HCT116 (cell line): ENCODE measurements at regions not wholly inside any gene's neighbourhood (a gene's known extent, or its start where the extent isn't known, plus 50 kb on each side); places are given as distances from the start of the nearest gene placed in this dataset.

Experiments
- ATAC-seq: fragments of 200-7000 bp; cut with Tn5 transposase; 2 replicates; pipeline ENCODE4 v1.9.1; 2020; ENCODE audit warnings: mild to moderate bottlenecking, moderate library complexity
- BruUV-seq: library from RNA; stranded (reverse); fragments of 400-500 nt; replicated peaks from 2 replicates; lab custom pipeline; 2021; lab: Mats Ljungman, UMichigan
- CTCF ChIA-PET: fragments of 300-600 bp; sonication (Branson Sonifier 250); formaldehyde crosslinking; loops from one replicate; lab custom pipeline; 2021; ENCODE audit warnings: antibody characterized with exemption; lab: Charles Lee
- POLR2A ChIA-PET: fragments of 300-600, 350-600 bp; sonication (Branson Sonifier 250); formaldehyde crosslinking; loops from one replicate; lab custom pipeline; 2021; ENCODE audit warnings: antibody characterized with exemption; lab: Charles Lee
- RAD21 ChIA-PET, 2 experiments: fragments of 300-600 bp; sonication (Branson Sonifier 250); formaldehyde crosslinking; loops; one replicate each; lab custom pipeline; 2023; ENCODE audit warnings: low total read pairs in 2 of 2; ENCODE audit not compliant: uncharacterized antibody in 2 of 2, unreplicated experiment in 2 of 2, low non-redundant PET in 1 of 2; lab: Charles Lee
- DNase-seq: peaks from one replicate; pipeline ENCODE4 v3.0.0-alpha.2; 2010; ENCODE audit warnings: low read depth, low spot score
- H2AFZ ChIP-seq: fragments of 200-600 bp; shearing (Covaris generic), sonication (generic); 2 replicates; pipeline ENCODE4 v1.6.1; 2017; ENCODE audit warnings: low read depth, mixed run types, mixed read lengths, antibody characterized with exemption, low read length; ENCODE audit not compliant: poor library complexity, severe bottlenecking
- H3K27ac ChIP-seq: 2 replicates; pipeline ENCODE4 v1.5.1; 2012; ENCODE audit warnings: low read depth, low read length
- H3K27me3 ChIP-seq: fragments of 200-600 bp; sonication (generic); 2 replicates; pipeline ENCODE4 v1.6.1; 2016; ENCODE audit warnings: mixed run types, low read length, mixed read lengths; ENCODE audit not compliant: insufficient read depth
- H3K36me3 ChIP-seq, 2 experiments: fragments of 200-500 bp in 1 of 2; fragments of 200-600 bp in 1 of 2; sonication (Bioruptor generic) in 1 of 2; sonication (generic) in 1 of 2; 2 replicates each; pipeline versions ENCODE4 v1.5.1 to v1.6.1; 2014 to 2016; ENCODE audit warnings: low read length in 2 of 2, inconsistent platforms in 1 of 2, mixed read lengths in 1 of 2, mixed run types in 1 of 2; ENCODE audit not compliant: insufficient read depth in 2 of 2, control insufficient read depth in 1 of 2
- H3K4me1 ChIP-seq, 2 experiments: fragments of 200-600 bp in 1 of 2; sonication (generic) in 1 of 2; 2 replicates each; pipeline versions ENCODE4 v1.5.1 to v1.6.1; 2012 to 2017; ENCODE audit warnings: low read length in 2 of 2, inconsistent platforms in 1 of 2, mild to moderate bottlenecking in 1 of 2, mixed read lengths in 1 of 2, mixed run types in 1 of 2, moderate library complexity in 1 of 2; ENCODE audit not compliant: insufficient read depth in 2 of 2, control insufficient read depth in 1 of 2
- H3K4me2 ChIP-seq: fragments of 200-600 bp; sonication (generic); 2 replicates; pipeline ENCODE4 v1.6.1; 2017; ENCODE audit warnings: mixed run types, low read length, mixed read lengths
- H3K4me3 ChIP-seq, 2 experiments: fragments of 200-600 bp in 1 of 2; sonication (generic) in 1 of 2; replicated peaks in 1 of 2; 2 replicates each; pipeline ENCODE4 v1.5.1; 2011 to 2016; ENCODE audit warnings: low read length in 2 of 2, control low read depth in 1 of 2, low read depth in 1 of 2, mild to moderate bottlenecking in 1 of 2, mixed read lengths in 1 of 2, mixed run types in 1 of 2
- H3K79me2 ChIP-seq: fragments of 200-600 bp; sonication (generic); 2 replicates; pipeline ENCODE4 v1.6.1; 2017; ENCODE audit warnings: mild to moderate bottlenecking, mixed run types, low read length, moderate library complexity, mixed read lengths; ENCODE audit not compliant: insufficient read depth
- H3K9ac ChIP-seq: fragments of 200-600 bp; sonication (generic); 2 replicates; pipeline ENCODE4 v1.6.1; 2016; ENCODE audit warnings: low read length, mixed read lengths
- H3K9me2 ChIP-seq: fragments of 200-600 bp; sonication (generic), shearing (Covaris generic); 2 replicates; pipeline ENCODE4 v1.6.1; 2017; ENCODE audit warnings: mixed run types, mild to moderate bottlenecking, moderate library complexity; ENCODE audit not compliant: insufficient read depth
- H3K9me3 ChIP-seq, 2 experiments: fragments of 200-500 bp in 1 of 2; fragments of 200-600 bp in 1 of 2; sonication (Bioruptor generic) in 1 of 2; sonication (generic) in 1 of 2; 2 replicates each; pipeline ENCODE4 v1.6.1; 2014 to 2017; ENCODE audit warnings: low read length in 2 of 2, mixed read lengths in 2 of 2, inconsistent platforms in 1 of 2, low read depth in 1 of 2, mild to moderate bottlenecking in 1 of 2, mixed run types in 1 of 2, moderate library complexity in 1 of 2; ENCODE audit not compliant: control insufficient read depth in 1 of 2, insufficient read depth in 1 of 2
- H4K20me1 ChIP-seq: fragments of 200-600 bp; sonication (generic), shearing (Covaris generic); 2 replicates; pipeline ENCODE4 v1.6.1; 2017; ENCODE audit warnings: mixed run types, mild to moderate bottlenecking, moderate library complexity; ENCODE audit not compliant: insufficient read depth
- ATF3 ChIP-seq: IDR thresholded peaks from 2 replicates; pipeline ENCODE4 v1.6.1; 2012
- CBX3 ChIP-seq: IDR thresholded peaks from 2 replicates; pipeline ENCODE4 v1.6.1; 2012; ENCODE audit warnings: low read depth
- CTCF ChIP-seq, 3 experiments: fragments of 200-600 bp in 1 of 3; sonication (generic) in 1 of 3; IDR thresholded peaks in 2 of 3; conservative IDR thresholded peaks in 1 of 3; 2 replicates each; pipeline ENCODE4 v1.5.1; 2012 to 2017; ENCODE audit warnings: low read depth in 2 of 3, low read length in 2 of 3, antibody characterized with exemption in 1 of 3, borderline replicate concordance in 1 of 3, control low read depth in 1 of 3, mild to moderate bottlenecking in 1 of 3, mixed read lengths in 1 of 3, mixed run types in 1 of 3, moderate library complexity in 1 of 3; ENCODE audit not compliant: insufficient read depth in 1 of 3
- EGR1 ChIP-seq: IDR thresholded peaks from 2 replicates; pipeline ENCODE4 v1.6.1; 2012; ENCODE audit warnings: low read depth
- ELF1 ChIP-seq: IDR thresholded peaks from 2 replicates; pipeline ENCODE4 v1.6.1; 2012; ENCODE audit warnings: low read depth, borderline replicate concordance
- EZH2 ChIP-seq: fragments of 200-600 bp; sonication (generic); IDR thresholded peaks from 2 replicates; pipeline ENCODE4 v1.6.1; 2017; ENCODE audit warnings: antibody characterized with exemption, mixed run types
- FOSL1 ChIP-seq: IDR thresholded peaks from 2 replicates; pipeline ENCODE4 v1.6.1; 2012; ENCODE audit warnings: low read depth
- JUND ChIP-seq: IDR thresholded peaks from 2 replicates; pipeline ENCODE4 v1.6.1; 2012
- POLR2A ChIP-seq: IDR thresholded peaks from 2 replicates; pipeline ENCODE4 v1.7.0; 2011; ENCODE audit warnings: borderline replicate concordance; ENCODE audit not compliant: insufficient read depth, insufficient read length; ENCODE audit errors: extremely low read depth
- SIN3A ChIP-seq: IDR thresholded peaks from 2 replicates; pipeline ENCODE4 v1.6.1; 2012; ENCODE audit warnings: low read depth
- SRF ChIP-seq: IDR thresholded peaks from 2 replicates; pipeline ENCODE4 v1.6.1; 2012; ENCODE audit warnings: low read depth
- TCF7L2 ChIP-seq: IDR thresholded peaks from 2 replicates; pipeline ENCODE4 v1.7.0; 2011; ENCODE audit warnings: borderline replicate concordance, inconsistent platforms; ENCODE audit not compliant: insufficient read depth, insufficient read length; ENCODE audit errors: extremely low read depth
- YY1 ChIP-seq: IDR thresholded peaks from 2 replicates; pipeline ENCODE4 v1.6.1; 2011; ENCODE audit warnings: low read length, low read depth, moderate library complexity, mild to moderate bottlenecking; ENCODE audit not compliant: insufficient replicate concordance; ENCODE audit errors: extremely low read depth
- ZNF274 ChIP-seq: fragments of 200-500 bp; sonication (Bioruptor generic); IDR thresholded peaks from 2 replicates; pipeline ENCODE4 v1.6.1; 2014; ENCODE audit warnings: mild to moderate bottlenecking, low read depth, low read length, inconsistent platforms
- intact Hi-C: fragments of 100-400 bp; cut with micrococcal nuclease; formaldehyde crosslinking; loops from 2 replicates; pipeline ENCODE4 v1.10.0; 2022
- TF ChIP-seq, protein P1 (sequence below): IDR thresholded peaks from 2 replicates; pipeline ENCODE4 v1.6.1; 2012; ENCODE audit warnings: low read depth
- TF ChIP-seq, protein P2 (sequence below): IDR thresholded peaks from 2 replicates; pipeline ENCODE4 v1.6.1; 2011; ENCODE audit warnings: mild to moderate bottlenecking, low read length, moderate library complexity; ENCODE audit not compliant: insufficient replicate concordance; ENCODE audit errors: extremely low read depth
- TF ChIP-seq, protein P3 (sequence below): IDR thresholded peaks from 2 replicates; pipeline ENCODE4 v1.6.1; 2012

DNA sequence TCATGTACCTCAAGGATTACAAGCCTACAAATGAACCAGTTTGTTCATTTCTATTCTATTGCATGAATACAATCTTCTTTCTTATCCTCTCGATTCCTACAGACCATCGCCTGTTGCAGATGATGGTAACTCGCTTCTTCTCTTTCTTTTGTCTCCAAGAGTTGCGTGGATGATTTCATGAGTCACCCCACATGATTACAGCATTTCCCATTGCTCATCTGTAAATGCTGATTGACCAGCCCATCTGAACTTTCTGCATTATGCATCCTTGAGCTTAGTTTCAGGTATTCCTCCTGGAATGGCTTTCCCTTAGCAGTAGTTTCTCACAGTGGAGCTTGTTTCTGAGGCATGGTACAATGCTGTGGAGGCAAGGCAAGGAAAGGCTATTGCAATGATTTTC, 109.6 kb upstream of the TOPAZ1 start:
- ChIA-PET POLR2A (no interaction called here), RAD21 (no interaction called here), CTCF (interaction anchor here (3.3 kb wide), 1 partner anchor 17 kb away, joined by 12 read pairs; no protein-coding TSS in a partner anchor)
- H3K4me3 ChIP-seq, result no peak overlapping the region
- no peaks in the 10 kb centered on the region for H3K4me1 ChIP-seq
- H2AFZ ChIP-seq, result no peak overlapping the region
- intact Hi-C loops, result no loop called here
- H3K9ac ChIP-seq, result no peak overlapping the region
- H3K27me3 ChIP-seq, result peaks cover 46% of the 10 kb centered on the region
- H3K4me2 ChIP-seq, result no peak overlapping the region
- TF ChIP-seq ELF1, result no peak
- no peak for TF ChIP-seq JUND
- no peak for TF ChIP-seq FOSL1
- TF ChIP-seq EZH2, result no peak
- TF ChIP-seq CBX3, result no peak
- TF ChIP-seq TCF7L2, result no peak
- no peak for TF ChIP-seq ATF3
- TF ChIP-seq, protein P1, sequence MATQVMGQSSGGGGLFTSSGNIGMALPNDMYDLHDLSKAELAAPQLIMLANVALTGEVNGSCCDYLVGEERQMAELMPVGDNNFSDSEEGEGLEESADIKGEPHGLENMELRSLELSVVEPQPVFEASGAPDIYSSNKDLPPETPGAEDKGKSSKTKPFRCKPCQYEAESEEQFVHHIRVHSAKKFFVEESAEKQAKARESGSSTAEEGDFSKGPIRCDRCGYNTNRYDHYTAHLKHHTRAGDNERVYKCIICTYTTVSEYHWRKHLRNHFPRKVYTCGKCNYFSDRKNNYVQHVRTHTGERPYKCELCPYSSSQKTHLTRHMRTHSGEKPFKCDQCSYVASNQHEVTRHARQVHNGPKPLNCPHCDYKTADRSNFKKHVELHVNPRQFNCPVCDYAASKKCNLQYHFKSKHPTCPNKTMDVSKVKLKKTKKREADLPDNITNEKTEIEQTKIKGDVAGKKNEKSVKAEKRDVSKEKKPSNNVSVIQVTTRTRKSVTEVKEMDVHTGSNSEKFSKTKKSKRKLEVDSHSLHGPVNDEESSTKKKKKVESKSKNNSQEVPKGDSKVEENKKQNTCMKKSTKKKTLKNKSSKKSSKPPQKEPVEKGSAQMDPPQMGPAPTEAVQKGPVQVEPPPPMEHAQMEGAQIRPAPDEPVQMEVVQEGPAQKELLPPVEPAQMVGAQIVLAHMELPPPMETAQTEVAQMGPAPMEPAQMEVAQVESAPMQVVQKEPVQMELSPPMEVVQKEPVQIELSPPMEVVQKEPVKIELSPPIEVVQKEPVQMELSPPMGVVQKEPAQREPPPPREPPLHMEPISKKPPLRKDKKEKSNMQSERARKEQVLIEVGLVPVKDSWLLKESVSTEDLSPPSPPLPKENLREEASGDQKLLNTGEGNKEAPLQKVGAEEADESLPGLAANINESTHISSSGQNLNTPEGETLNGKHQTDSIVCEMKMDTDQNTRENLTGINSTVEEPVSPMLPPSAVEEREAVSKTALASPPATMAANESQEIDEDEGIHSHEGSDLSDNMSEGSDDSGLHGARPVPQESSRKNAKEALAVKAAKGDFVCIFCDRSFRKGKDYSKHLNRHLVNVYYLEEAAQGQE, result no peak
- TF ChIP-seq EGR1, result no peak
- TF ChIP-seq, protein P2, sequence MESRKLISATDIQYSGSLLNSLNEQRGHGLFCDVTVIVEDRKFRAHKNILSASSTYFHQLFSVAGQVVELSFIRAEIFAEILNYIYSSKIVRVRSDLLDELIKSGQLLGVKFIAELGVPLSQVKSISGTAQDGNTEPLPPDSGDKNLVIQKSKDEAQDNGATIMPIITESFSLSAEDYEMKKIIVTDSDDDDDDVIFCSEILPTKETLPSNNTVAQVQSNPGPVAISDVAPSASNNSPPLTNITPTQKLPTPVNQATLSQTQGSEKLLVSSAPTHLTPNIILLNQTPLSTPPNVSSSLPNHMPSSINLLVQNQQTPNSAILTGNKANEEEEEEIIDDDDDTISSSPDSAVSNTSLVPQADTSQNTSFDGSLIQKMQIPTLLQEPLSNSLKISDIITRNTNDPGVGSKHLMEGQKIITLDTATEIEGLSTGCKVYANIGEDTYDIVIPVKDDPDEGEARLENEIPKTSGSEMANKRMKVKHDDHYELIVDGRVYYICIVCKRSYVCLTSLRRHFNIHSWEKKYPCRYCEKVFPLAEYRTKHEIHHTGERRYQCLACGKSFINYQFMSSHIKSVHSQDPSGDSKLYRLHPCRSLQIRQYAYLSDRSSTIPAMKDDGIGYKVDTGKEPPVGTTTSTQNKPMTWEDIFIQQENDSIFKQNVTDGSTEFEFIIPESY, result no peak
- TF ChIP-seq YY1, result no peak
- TF ChIP-seq CTCF (IDR thresholded peaks at IDR 0.05 in 2 of 3, conservative IDR thresholded peaks at IDR 0.05 in 1 of 3; ENCODE audit: borderline replicate concordance in 1 of 3, insufficient read depth in 1 of 3, low read depth in 2 of 3, low read length in 2 of 3), result no peak
- no peak for TF ChIP-seq ZNF274
- TF ChIP-seq, protein P3, sequence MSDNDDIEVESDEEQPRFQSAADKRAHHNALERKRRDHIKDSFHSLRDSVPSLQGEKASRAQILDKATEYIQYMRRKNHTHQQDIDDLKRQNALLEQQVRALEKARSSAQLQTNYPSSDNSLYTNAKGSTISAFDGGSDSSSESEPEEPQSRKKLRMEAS, result no peak
- no peak for TF ChIP-seq SRF
- TF ChIP-seq SIN3A, result no peak
- TF ChIP-seq POLR2A, result no peak
- BruUV-seq, result no TSS peak
- no peak for DNase-seq
- H3K9me3 ChIP-seq, result no peaks in the 10 kb centered on the region
- no peak overlapping the region for H3K27ac ChIP-seq
- H3K9me2 ChIP-seq, result no peaks in the 10 kb centered on the region
- no peaks in the 10 kb centered on the region for H3K36me3 ChIP-seq
- H4K20me1 ChIP-seq, result no peaks in the 10 kb centered on the region
- H3K79me2 ChIP-seq, result no peaks in the 10 kb centered on the region
- ATAC-seq, result no peak
